ENCODE measurements at regions not wholly inside any gene's neighbourhood (a gene's known extent, or its start where the extent isn't known, plus 50 kb on each side); places are given as distances from the start of the nearest gene placed in this dataset.

GRCh38 chr17:13387236-13387635, 214.5 kb downstream of the HS3ST3A1 start:
- TF ChIP-seq, protein P1, sequence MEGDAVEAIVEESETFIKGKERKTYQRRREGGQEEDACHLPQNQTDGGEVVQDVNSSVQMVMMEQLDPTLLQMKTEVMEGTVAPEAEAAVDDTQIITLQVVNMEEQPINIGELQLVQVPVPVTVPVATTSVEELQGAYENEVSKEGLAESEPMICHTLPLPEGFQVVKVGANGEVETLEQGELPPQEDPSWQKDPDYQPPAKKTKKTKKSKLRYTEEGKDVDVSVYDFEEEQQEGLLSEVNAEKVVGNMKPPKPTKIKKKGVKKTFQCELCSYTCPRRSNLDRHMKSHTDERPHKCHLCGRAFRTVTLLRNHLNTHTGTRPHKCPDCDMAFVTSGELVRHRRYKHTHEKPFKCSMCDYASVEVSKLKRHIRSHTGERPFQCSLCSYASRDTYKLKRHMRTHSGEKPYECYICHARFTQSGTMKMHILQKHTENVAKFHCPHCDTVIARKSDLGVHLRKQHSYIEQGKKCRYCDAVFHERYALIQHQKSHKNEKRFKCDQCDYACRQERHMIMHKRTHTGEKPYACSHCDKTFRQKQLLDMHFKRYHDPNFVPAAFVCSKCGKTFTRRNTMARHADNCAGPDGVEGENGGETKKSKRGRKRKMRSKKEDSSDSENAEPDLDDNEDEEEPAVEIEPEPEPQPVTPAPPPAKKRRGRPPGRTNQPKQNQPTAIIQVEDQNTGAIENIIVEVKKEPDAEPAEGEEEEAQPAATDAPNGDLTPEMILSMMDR (IDR thresholded peaks at IDR 0.05; ENCODE audit: insufficient read depth, low read depth, low read length) = no peak
- no peak for TF ChIP-seq EZH2 (IDR thresholded peaks at IDR 0.05; ENCODE audit: insufficient read depth, low read length)

Data from astrocyte (in vitro differentiated cells and primary cell).